ENCODE measurements at regions not wholly inside any gene's neighbourhood (a gene's known extent, or its start where the extent isn't known, plus 50 kb on each side); places are given as distances from the start of the nearest gene placed in this dataset.

DNA sequence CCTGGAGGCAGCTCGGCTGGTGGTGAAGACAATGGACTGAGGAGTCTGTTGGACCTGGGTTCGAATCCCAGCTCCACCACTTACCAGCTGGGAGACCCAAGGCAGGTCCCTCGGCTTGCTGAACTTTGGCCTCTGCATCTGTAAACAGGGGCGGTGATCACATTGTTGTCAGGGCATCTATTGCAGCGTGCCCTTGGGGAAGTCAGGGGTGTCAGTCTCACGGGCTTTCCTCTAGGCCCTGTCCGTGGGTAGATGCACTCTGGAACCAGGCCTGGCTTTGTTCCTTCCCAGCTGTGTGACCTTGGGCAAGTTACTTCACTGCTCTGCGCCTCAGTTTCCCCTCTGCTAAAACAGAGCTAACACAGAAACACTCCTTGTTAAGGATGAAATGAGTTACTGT, 68.8 kb upstream of the SLC6A6 start:
- in situ Hi-C loops (cut with MboI; ENCODE audit: low sequenced_read_pairs): no loop called here
- Histone ChIP-seq H3K4me2 (ENCODE audit: low read depth, low read length) (no peak overlapping the region), H2AK5ac (ENCODE audit: low read depth, low read length) (no peak overlapping the region), H3K79me1 (ENCODE audit: low read depth in 1 of 2, low read length in 2 of 2) (no peaks in the 10 kb centered on the region), H3K9me3 (ENCODE audit: control insufficient read depth, insufficient read depth, low read length) (0 out of 2 replicates have a peak, but pooled peaks cover 2% of the 10 kb centered on the region), H4K5ac (ENCODE audit: low read depth, low read length) (no peak overlapping the region), H3K18ac (ENCODE audit: low read depth, low read length) (no peak overlapping the region), H3K4me1 (ENCODE audit: control insufficient read depth, insufficient read depth, low read length) (no peaks in the 10 kb centered on the region), H3K27me3 (ENCODE audit: control insufficient read depth, insufficient read depth, low read length) (peaks cover 13% of the 10 kb centered on the region), H3K23ac (ENCODE audit: low read depth, low read length) (no peak overlapping the region), H4K91ac (ENCODE audit: insufficient read depth, low read depth, low read length) (no peak overlapping the region), H2AFZ (replicated peaks; ENCODE audit: low read length, poor library complexity) (no peak overlapping the region), H2BK5ac (ENCODE audit: low read depth, low read length, poor library complexity, severe bottlenecking) (no peak overlapping the region), H2BK20ac (ENCODE audit: low read depth, low read length) (no peak overlapping the region), H4K8ac (ENCODE audit: low read depth in 2 of 2, low read length in 2 of 2) (no peak overlapping the region), H3K36me3 (ENCODE audit: control insufficient read depth, insufficient read depth, low read length) (no peaks in the 10 kb centered on the region), H2AK9ac (replicated peaks; ENCODE audit: low read depth, low read length, poor library complexity) (no peak overlapping the region), H3K9ac (ENCODE audit: low read depth, low read length) (no peak overlapping the region), H2BK15ac (ENCODE audit: low read depth, low read length) (no peak overlapping the region; the same call in 2 of the 3 replicates), H4K20me1 (ENCODE audit: insufficient read depth, low read length) (no peaks in the 10 kb centered on the region), H3K27ac (ENCODE audit: insufficient read depth, low read length) (no peak overlapping the region), H3K56ac (ENCODE audit: extremely low read depth, insufficient read depth, low read length) (no peak overlapping the region), H3K14ac (replicated peaks; ENCODE audit: low read depth, low read length) (no peak overlapping the region), H3K9me1 (ENCODE audit: insufficient read depth, low read length) (no peaks in the 10 kb centered on the region; the same call in 1 of the 2 replicates), H3K4me3 (ENCODE audit: insufficient read depth, low read depth, low read length) (no peak overlapping the region), H3K4ac (ENCODE audit: low read depth, low read length) (no peak overlapping the region), H2BK120ac (ENCODE audit: low read depth, low read length) (no peak overlapping the region)
- 20% methylated on average over 1 of the region's 8 CpGs; no CpG with 5 or more reads in 1 of the 2 experiments for WGBS, 2 experiments (ENCODE audit: extremely low coverage in 2 of 2, insufficient read length in 1 of 2)
- ChIA-PET POLR2A (ENCODE audit: unreplicated experiment) (no interaction called here), CTCF (interaction anchor here (0.6 kb wide), 1 partner anchor 712 kb away, joined by 4 read pairs; no protein-coding TSS in a partner anchor)
- intact Hi-C loops (cut with micrococcal nuclease): no loop called here
- dilution Hi-C loops (cut with HindIII; ENCODE audit: low sequenced_read_pairs, unreplicated experiment): no loop called here
- ATAC-seq (ENCODE audit: low read depth): no peak
- TF ChIP-seq MAZ (IDR thresholded peaks at IDR 0.05; ENCODE audit: borderline replicate concordance, low read depth, low read length): no peak
- TF ChIP-seq MAFK (IDR thresholded peaks at IDR 0.05; ENCODE audit: low read depth, low read length): no peak
- TF ChIP-seq BHLHE40 (IDR thresholded peaks at IDR 0.05; ENCODE audit: low read depth, low read length): no peak
- no peak for TF ChIP-seq SMC3 (IDR thresholded peaks at IDR 0.05; ENCODE audit: low read depth, low read length)
- no peak for TF ChIP-seq CHD1 (IDR thresholded peaks at IDR 0.05; ENCODE audit: low read depth, low read length)
- no peak for TF ChIP-seq CEBPB (IDR thresholded peaks at IDR 0.05; ENCODE audit: low read depth, low read length)
- no peak for TF ChIP-seq POLR2A (IDR thresholded peaks at IDR 0.05; ENCODE audit: low read depth, low read length)
- TF ChIP-seq MXI1 (IDR thresholded peaks at IDR 0.05; ENCODE audit: borderline replicate concordance, low read depth, low read length): no peak
- no peak for TF ChIP-seq RAD21 (IDR thresholded peaks at IDR 0.05; ENCODE audit: low read length)
- no peak for TF ChIP-seq NFE2L2 (IDR thresholded peaks at IDR 0.05; ENCODE audit: low read depth, low read length)
- no peak for TF ChIP-seq USF2 (IDR thresholded peaks at IDR 0.05; ENCODE audit: low read depth, low read length)
- no peak for TF ChIP-seq RCOR1 (IDR thresholded peaks at IDR 0.05; ENCODE audit: insufficient replicate concordance, low read length)
- no peak for TF ChIP-seq FOS (IDR thresholded peaks at IDR 0.05; ENCODE audit: low read depth, low read length)
- TF ChIP-seq, protein P1, sequence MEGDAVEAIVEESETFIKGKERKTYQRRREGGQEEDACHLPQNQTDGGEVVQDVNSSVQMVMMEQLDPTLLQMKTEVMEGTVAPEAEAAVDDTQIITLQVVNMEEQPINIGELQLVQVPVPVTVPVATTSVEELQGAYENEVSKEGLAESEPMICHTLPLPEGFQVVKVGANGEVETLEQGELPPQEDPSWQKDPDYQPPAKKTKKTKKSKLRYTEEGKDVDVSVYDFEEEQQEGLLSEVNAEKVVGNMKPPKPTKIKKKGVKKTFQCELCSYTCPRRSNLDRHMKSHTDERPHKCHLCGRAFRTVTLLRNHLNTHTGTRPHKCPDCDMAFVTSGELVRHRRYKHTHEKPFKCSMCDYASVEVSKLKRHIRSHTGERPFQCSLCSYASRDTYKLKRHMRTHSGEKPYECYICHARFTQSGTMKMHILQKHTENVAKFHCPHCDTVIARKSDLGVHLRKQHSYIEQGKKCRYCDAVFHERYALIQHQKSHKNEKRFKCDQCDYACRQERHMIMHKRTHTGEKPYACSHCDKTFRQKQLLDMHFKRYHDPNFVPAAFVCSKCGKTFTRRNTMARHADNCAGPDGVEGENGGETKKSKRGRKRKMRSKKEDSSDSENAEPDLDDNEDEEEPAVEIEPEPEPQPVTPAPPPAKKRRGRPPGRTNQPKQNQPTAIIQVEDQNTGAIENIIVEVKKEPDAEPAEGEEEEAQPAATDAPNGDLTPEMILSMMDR (conservative IDR thresholded peaks at IDR 0.05; ENCODE audit: low read depth, low read length): no peak
- no peak for TF ChIP-seq ELK1 (IDR thresholded peaks at IDR 0.05; ENCODE audit: borderline replicate concordance, low read depth, low read length)
- no peak for TF ChIP-seq RFX5 (IDR thresholded peaks at IDR 0.05; ENCODE audit: low read depth, low read length)
- BruUV-seq (replicated peaks): no TSS peak
- no peak for DNase-seq
